Right cardiac atrium (tissue), 5 donors: ENCODE measurements at regions not wholly inside any gene's neighbourhood (a gene's known extent, or its start where the extent isn't known, plus 50 kb on each side); places are given as distances from the start of the nearest gene placed in this dataset.
A peak's percentile ranks its signal among the peaks of the same experiment; 100 is the strongest.

ENCODE experiments used
- ATAC-seq, 2 donors: fragments of 200-7000 bp; cut with Tn5 transposase; one replicate each; pipeline versions ENCODE4 v1.8.0 to v1.9.1; 2020; ENCODE audit warnings: moderate library complexity in 2 of 2, mild to moderate bottlenecking in 1 of 2
- DNase-seq, 3 donors: peaks; one replicate each; pipeline ENCODE4 v3.0.0-alpha.2; 2020
- H3K27ac ChIP-seq: one replicate; pipeline ENCODE4 v1.5.1; 2013; ENCODE audit warnings: mild to moderate bottlenecking, low read length, control low read depth, moderate library complexity
- H3K27me3 ChIP-seq: one replicate; pipeline ENCODE4 v1.6.1; 2013; ENCODE audit not compliant: control insufficient read depth, insufficient read depth
- H3K4me1 ChIP-seq: one replicate; pipeline ENCODE4 v1.6.1; 2013; ENCODE audit warnings: low read length; ENCODE audit not compliant: control insufficient read depth, insufficient read depth
- H3K4me3 ChIP-seq: one replicate; pipeline ENCODE4 v1.5.1; 2013; ENCODE audit warnings: low read length, control low read depth
- H3K9me3 ChIP-seq: one replicate; pipeline ENCODE4 v1.6.1; 2013; ENCODE audit warnings: low read length; ENCODE audit not compliant: control insufficient read depth
- WGBS: extraction: QIAGEN DNeasy Blood & Tissue Kit; methylation state at CpG from one replicate; pipeline ENCODE4 v1.1.7; 2013; 5-methylcytosine and 5-hydroxymethylcytosine counted together
- intact Hi-C, 4 donors: fragments of 100-400 bp; cut with DNase I; formaldehyde crosslinking; loops; one replicate each; pipeline versions ENCODE4 v1.11.0 to v1.14.0; 2022 to 2023
- donor health status: healthy with polysubstance abuse.
- donor health status: DM: no; HTN: yes; CAD: no.
- donor health status: DM: no; HTN: no; CAD: no.
- donor health status: DM: no; HTN: yes; CAD: no; lungs with severe emphysema.
- donor health status: DM: yes; HTN: yes; CAD: no.

GRCh38 chr15:53397041-53397616, 362.3 kb downstream of the WDR72 start:
- Histone ChIP-seq H3K4me1 (no peaks in the 10 kb centered on the region), H3K27me3 (no peaks in the 10 kb centered on the region), H3K4me3 (no peak overlapping the region), H3K27ac (no peak overlapping the region), H3K9me3 (no peaks in the 10 kb centered on the region)
- DNase-seq (no peak), ATAC-seq (no peak)
- intact Hi-C loops = no loop called here
- WGBS = 68% methylated on average over 3 of the region's 3 CpGs

GRCh38 chr15:53395871-53396270, 363.6 kb downstream of the WDR72 start:
- Histone ChIP-seq H3K27ac (no peak overlapping the region), H3K9me3 (no peaks in the 10 kb centered on the region), H3K4me1 (no peaks in the 10 kb centered on the region), H3K4me3 (no peak overlapping the region), H3K27me3 (no peaks in the 10 kb centered on the region)
- WGBS = 51% methylated on average over 2 of the region's 2 CpGs
- ATAC-seq (no peak), DNase-seq (no peak)
- intact Hi-C loops = no loop called here

- no peaks in the 10 kb centered on the region for H3K9me3 ChIP-seq
- no peak for DNase-seq
- H3K4me3 ChIP-seq = no peak overlapping the region
- H3K27me3 ChIP-seq = peaks cover 4% of the 10 kb centered on the region
- H3K4me1 ChIP-seq = no peaks in the 10 kb centered on the region
- 89% methylated on average over 1 of the region's 1 CpG for WGBS
- ATAC-seq = no peak
- no peak overlapping the region for H3K27ac ChIP-seq
- intact Hi-C loops = no loop called here
Observed at GRCh38 chr15:53390549-53390948, 368.9 kb downstream of the WDR72 start.

- Histone ChIP-seq H3K9me3 (no peaks in the 10 kb centered on the region), H3K27ac (no peak overlapping the region), H3K4me3 (no peak overlapping the region), H3K4me1 (no peaks in the 10 kb centered on the region), H3K27me3 (peaks cover 4% of the 10 kb centered on the region)
- WGBS = 81% methylated on average over 15 of the region's 15 CpGs
- no peak for ATAC-seq
- DNase-seq = peak in 1 of 3 donors; percentile 19
- intact Hi-C loops = no loop called here
Observed at GRCh38 chr15:53389271-53390037, 370.0 kb downstream of the WDR72 start.

- Histone ChIP-seq H3K27me3 (peaks cover 4% of the 10 kb centered on the region), H3K4me3 (no peak overlapping the region), H3K9me3 (no peaks in the 10 kb centered on the region), H3K27ac (no peak overlapping the region), H3K4me1 (no peaks in the 10 kb centered on the region)
- intact Hi-C loops = no loop called here
- ATAC-seq (no peak), DNase-seq (peak in 1 of 3 donors; percentile 14)
- 60% methylated on average over 3 of the region's 3 CpGs for WGBS
Observed at GRCh38 chr15:53384417-53384816, 375.0 kb downstream of the WDR72 start.

- 61% methylated on average over 4 of the region's 4 CpGs for WGBS
- no peaks in the 10 kb centered on the region for H3K27me3 ChIP-seq
- H3K4me1 ChIP-seq = no peaks in the 10 kb centered on the region
- H3K9me3 ChIP-seq = no peaks in the 10 kb centered on the region
- intact Hi-C loops = no loop called here
- H3K4me3 ChIP-seq = no peak overlapping the region
- DNase-seq (no peak), ATAC-seq (no peak)
- no peak overlapping the region for H3K27ac ChIP-seq
Observed at GRCh38 chr15:53378096-53378800, 381.2 kb downstream of the WDR72 start.

- ATAC-seq (no peak), DNase-seq (no peak)
- Histone ChIP-seq H3K27me3 (no peaks in the 10 kb centered on the region), H3K4me3 (no peak overlapping the region), H3K9me3 (no peaks in the 10 kb centered on the region), H3K27ac (no peak overlapping the region), H3K4me1 (no peaks in the 10 kb centered on the region)
- intact Hi-C loops = no loop called here
- WGBS = 91% methylated on average over 1 of the region's 1 CpG
Observed at GRCh38 chr15:53367740-53368139, 391.7 kb downstream of the WDR72 start.

- intact Hi-C loops = no loop called here
Observed at GRCh38 chr15:53360881-53361280, 398.6 kb downstream of the WDR72 start.

GRCh38 chr15:53359038-53359437, 400.4 kb downstream of the WDR72 start:
- intact Hi-C loops = no loop called here
- no peaks in the 10 kb centered on the region for H3K4me1 ChIP-seq
- no peak overlapping the region for H3K27ac ChIP-seq
- 83% methylated on average over 2 of the region's 2 CpGs for WGBS
- ATAC-seq = no peak
- no peak for DNase-seq
- no peaks in the 10 kb centered on the region for H3K9me3 ChIP-seq
- H3K4me3 ChIP-seq = no peak overlapping the region
- H3K27me3 ChIP-seq = no peaks in the 10 kb centered on the region

More at GRCh38 chr15:53360881-53361280, 398.6 kb downstream of the WDR72 start:
- Histone ChIP-seq H3K9me3 (no peaks in the 10 kb centered on the region), H3K4me3 (no peak overlapping the region), H3K27me3 (no peaks in the 10 kb centered on the region), H3K27ac (no peak overlapping the region), H3K4me1 (no peaks in the 10 kb centered on the region)
- ATAC-seq = no peak
- WGBS = 55% methylated on average over 4 of the region's 4 CpGs
- DNase-seq = no peak

- Histone ChIP-seq H3K4me1 (no peaks in the 10 kb centered on the region), H3K27ac (no peak overlapping the region), H3K4me3 (no peak overlapping the region), H3K9me3 (no peaks in the 10 kb centered on the region), H3K27me3 (no peaks in the 10 kb centered on the region)
- intact Hi-C loops = no loop called here
- no peak for ATAC-seq
- DNase-seq = no peak
Observed at GRCh38 chr15:53354874-53355273, 404.6 kb downstream of the WDR72 start.

GRCh38 chr15:53351373-53351772, 408.1 kb downstream of the WDR72 start:
- intact Hi-C loops = no loop called here
- H3K9me3 ChIP-seq = no peaks in the 10 kb centered on the region
- WGBS = 58% methylated on average over 3 of the region's 3 CpGs
- H3K4me1 ChIP-seq = no peaks in the 10 kb centered on the region
- H3K27me3 ChIP-seq = no peaks in the 10 kb centered on the region
- no peak for ATAC-seq
- H3K4me3 ChIP-seq = no peak overlapping the region
- no peak overlapping the region for H3K27ac ChIP-seq
- DNase-seq = no peak
